CD14-positive monocyte (primary cell): ENCODE measurements at regions not wholly inside any gene's neighbourhood (a gene's known extent, or its start where the extent isn't known, plus 50 kb on each side); places are given as distances from the start of the nearest gene placed in this dataset.

ENCODE experiments used
- DNase-seq, 3 donors: peaks; one replicate each; pipeline ENCODE4 v3.0.0-alpha.2; 2011 to 2022
- H2AFZ ChIP-seq: 2 replicates; pipeline ENCODE4 v1.6.0; 2012; ENCODE audit warnings: mild to moderate bottlenecking, low read depth, low read length, inconsistent platforms; ENCODE audit not compliant: insufficient read depth, poor library complexity, severe bottlenecking
- H3K27ac ChIP-seq, 2 donors: 1 replicate in 1 of 2; 2 replicates in 1 of 2; pipeline ENCODE4 v1.5.1; 2012 to 2013; ENCODE audit warnings: low read length in 2 of 2, control low read depth in 1 of 2, inconsistent platforms in 1 of 2, low read depth in 1 of 2, mild to moderate bottlenecking in 1 of 2
- H3K27me3 ChIP-seq, 2 donors: one replicate each; pipeline versions ENCODE4 v1.6.0 to v1.6.1; 2011 to 2013; ENCODE audit warnings: low read length in 2 of 2; ENCODE audit not compliant: control insufficient read depth in 2 of 2, insufficient read depth in 2 of 2
- H3K36me3 ChIP-seq, 2 donors: replicated peaks in 1 of 2; 1 replicate in 1 of 2; 2 replicates in 1 of 2; pipeline versions ENCODE4 v1.5.1 to v1.6.1; 2012 to 2013; ENCODE audit warnings: low read length in 2 of 2, control low read depth in 1 of 2, inconsistent platforms in 1 of 2, mild to moderate bottlenecking in 1 of 2; ENCODE audit not compliant: insufficient read depth in 2 of 2, control insufficient read depth in 1 of 2
- H3K4me1 ChIP-seq, 2 donors: 1 replicate in 1 of 2; 2 replicates in 1 of 2; pipeline versions ENCODE4 v1.5.1 to v1.6.1; 2012 to 2013; ENCODE audit warnings: low read length in 2 of 2, control low read depth in 1 of 2, inconsistent platforms in 1 of 2, mild to moderate bottlenecking in 1 of 2, moderate library complexity in 1 of 2; ENCODE audit not compliant: insufficient read depth in 2 of 2, control insufficient read depth in 1 of 2
- H3K4me2 ChIP-seq: replicated peaks from 2 replicates; pipeline ENCODE3; 2012; ENCODE audit warnings: low read length, moderate library complexity, mild to moderate bottlenecking; ENCODE audit not compliant: poor library complexity, severe bottlenecking; ENCODE audit errors: extremely low read depth
- H3K4me3 ChIP-seq, 3 experiments: fragments of 200-600 bp in 1 of 3; sonication (generic) in 1 of 3; replicated peaks in 1 of 3; 1 replicate in 2 of 3; 2 replicates in 1 of 3; pipeline ENCODE4 v1.5.1; 2011 to 2013; ENCODE audit warnings: low read length in 3 of 3, mild to moderate bottlenecking in 3 of 3, control low read depth in 2 of 3, low read depth in 2 of 3, inconsistent platforms in 1 of 3, moderate library complexity in 1 of 3
- H3K79me2 ChIP-seq: 2 replicates; pipeline ENCODE4 v1.6.0; 2012; ENCODE audit warnings: mild to moderate bottlenecking, control low read depth, inconsistent platforms, low read length, moderate library complexity; ENCODE audit not compliant: insufficient read depth
- H3K9ac ChIP-seq: 2 replicates; pipeline ENCODE4 v1.6.0; 2017; ENCODE audit warnings: low read length, mild to moderate bottlenecking; ENCODE audit not compliant: insufficient read depth, poor library complexity, severe bottlenecking
- H3K9me3 ChIP-seq, 2 donors: replicated peaks in 1 of 2; 1 replicate in 1 of 2; 2 replicates in 1 of 2; pipeline versions ENCODE4 v1.5.1 to v1.6.1; 2012 to 2013; ENCODE audit warnings: low read length in 2 of 2, control low read depth in 1 of 2; ENCODE audit not compliant: control insufficient read depth in 1 of 2, insufficient read depth in 1 of 2
- H4K20me1 ChIP-seq: 2 replicates; pipeline ENCODE4 v1.6.0; 2012; ENCODE audit warnings: mild to moderate bottlenecking, low read length, control low read depth, moderate library complexity; ENCODE audit not compliant: insufficient read depth
- H3K27ac Mint-ChIP-seq, 7 donors: one replicate each; pipeline ENCODE4 v1.8.0; 2020; ENCODE audit warnings: mild to moderate bottlenecking in 7 of 7, mixed read lengths in 7 of 7, moderate library complexity in 6 of 7, inconsistent platforms in 2 of 7
- H3K27me3 Mint-ChIP-seq, 3 donors: one replicate each; pipeline ENCODE4 v1.8.0; 2021 to 2022; ENCODE audit warnings: low read depth in 3 of 3, mild to moderate bottlenecking in 3 of 3, mixed read lengths in 3 of 3, moderate library complexity in 3 of 3, inconsistent platforms in 1 of 3
- H3K36me3 Mint-ChIP-seq, 2 donors: one replicate each; pipeline ENCODE4 v1.8.0; 2020; ENCODE audit warnings: mixed read lengths in 2 of 2, inconsistent platforms in 1 of 2, mild to moderate bottlenecking in 1 of 2
- H3K4me1 Mint-ChIP-seq: one replicate; pipeline ENCODE4 v1.8.0; 2020; ENCODE audit warnings: mild to moderate bottlenecking, mixed read lengths
- H3K4me3 Mint-ChIP-seq, 2 donors: one replicate each; pipeline ENCODE4 v1.8.0; 2020; ENCODE audit warnings: mild to moderate bottlenecking in 2 of 2, mixed read lengths in 2 of 2, moderate library complexity in 1 of 2
- H3K9me3 Mint-ChIP-seq, 7 donors: one replicate each; pipeline ENCODE4 v1.8.0; 2020 to 2022; ENCODE audit warnings: mixed read lengths in 7 of 7, mild to moderate bottlenecking in 6 of 7, moderate library complexity in 6 of 7, inconsistent platforms in 2 of 7
- WGBS: methylation state at CpG from one replicate; pipeline ENCODE4 v1.1.5; 2013; ENCODE audit warnings: missing lambda C conversion rate; ENCODE audit not compliant: insufficient coverage; 5-methylcytosine and 5-hydroxymethylcytosine counted together
- intact Hi-C, 2 donors: fragments of 100-400 bp; cut with micrococcal nuclease; formaldehyde crosslinking; loops; one replicate each; pipeline versions ENCODE4 v1.15.0 to v1.15.1; 2023
- TF ChIP-seq, protein P1 (sequence below): fragments of 200-600 bp; IDR thresholded peaks from one replicate; pipeline ENCODE4 v1.8.0; 2022; ENCODE audit warnings: antibody characterized with exemption, mild to moderate bottlenecking

GRCh38 chr16:7004266-7004665, 328.4 kb upstream of the RBFOX1 start:
- H2AFZ ChIP-seq = no peak overlapping the region
- no peak overlapping the region for H3K4me3 Mint-ChIP-seq
- H3K9me3 Mint-ChIP-seq = peaks cover 0 to 8% (median 3%) of the 10 kb centered on the region in 7 donors
- WGBS = 100% methylated on average over 1 of the region's 4 CpGs
- no peaks in the 10 kb centered on the region for H3K36me3 Mint-ChIP-seq
- TF ChIP-seq, protein P1, sequence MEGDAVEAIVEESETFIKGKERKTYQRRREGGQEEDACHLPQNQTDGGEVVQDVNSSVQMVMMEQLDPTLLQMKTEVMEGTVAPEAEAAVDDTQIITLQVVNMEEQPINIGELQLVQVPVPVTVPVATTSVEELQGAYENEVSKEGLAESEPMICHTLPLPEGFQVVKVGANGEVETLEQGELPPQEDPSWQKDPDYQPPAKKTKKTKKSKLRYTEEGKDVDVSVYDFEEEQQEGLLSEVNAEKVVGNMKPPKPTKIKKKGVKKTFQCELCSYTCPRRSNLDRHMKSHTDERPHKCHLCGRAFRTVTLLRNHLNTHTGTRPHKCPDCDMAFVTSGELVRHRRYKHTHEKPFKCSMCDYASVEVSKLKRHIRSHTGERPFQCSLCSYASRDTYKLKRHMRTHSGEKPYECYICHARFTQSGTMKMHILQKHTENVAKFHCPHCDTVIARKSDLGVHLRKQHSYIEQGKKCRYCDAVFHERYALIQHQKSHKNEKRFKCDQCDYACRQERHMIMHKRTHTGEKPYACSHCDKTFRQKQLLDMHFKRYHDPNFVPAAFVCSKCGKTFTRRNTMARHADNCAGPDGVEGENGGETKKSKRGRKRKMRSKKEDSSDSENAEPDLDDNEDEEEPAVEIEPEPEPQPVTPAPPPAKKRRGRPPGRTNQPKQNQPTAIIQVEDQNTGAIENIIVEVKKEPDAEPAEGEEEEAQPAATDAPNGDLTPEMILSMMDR = no peak
- H3K27ac ChIP-seq = no peak overlapping the region
- no peaks in the 10 kb centered on the region for H3K4me1 Mint-ChIP-seq
- H3K4me1 ChIP-seq = no peaks in the 10 kb centered on the region
- intact Hi-C loops = no loop called here
- no peaks in the 10 kb centered on the region for H3K36me3 ChIP-seq
- H3K27ac Mint-ChIP-seq = no peak overlapping the region
- H3K27me3 ChIP-seq = no peaks in the 10 kb centered on the region
- no peaks in the 10 kb centered on the region for H4K20me1 ChIP-seq
- peaks cover 0 to 4% (median 0%) of the 10 kb centered on the region in 3 donors for H3K27me3 Mint-ChIP-seq
- H3K9me3 ChIP-seq = no peaks in the 10 kb centered on the region
- no peak overlapping the region for H3K4me2 ChIP-seq
- no peak overlapping the region for H3K4me3 ChIP-seq
- H3K9ac ChIP-seq = no peak overlapping the region
- H3K79me2 ChIP-seq = no peaks in the 10 kb centered on the region
- no peak for DNase-seq

GRCh38 chr16:6993544-6993943, 339.1 kb upstream of the RBFOX1 start:
- H3K27ac Mint-ChIP-seq = peak overlapping the region in 1 of 7 donors; percentile 19
- intact Hi-C loops = no loop called here

More at GRCh38 chr16:6993544-6993943, 339.1 kb upstream of the RBFOX1 start:
- peaks cover 0 to 2% (median 2%) of the 10 kb centered on the region in 3 donors for H3K27me3 Mint-ChIP-seq
- TF ChIP-seq, protein P1 = no peak
- H3K27ac ChIP-seq = no peak overlapping the region
- H3K4me3 Mint-ChIP-seq = no peak overlapping the region
- no peaks in the 10 kb centered on the region for H3K36me3 ChIP-seq
- H2AFZ ChIP-seq = no peak overlapping the region
- H3K36me3 Mint-ChIP-seq = no peaks in the 10 kb centered on the region
- no peak overlapping the region for H3K4me2 ChIP-seq
- no peak overlapping the region for H3K9ac ChIP-seq
- no peaks in the 10 kb centered on the region for H3K79me2 ChIP-seq
- no peaks in the 10 kb centered on the region for H3K27me3 ChIP-seq
- H4K20me1 ChIP-seq = no peaks in the 10 kb centered on the region
- H3K9me3 ChIP-seq = no peaks in the 10 kb centered on the region
- H3K9me3 Mint-ChIP-seq = peaks cover 0 to 6% (median 1%) of the 10 kb centered on the region in 7 donors
- no peaks in the 10 kb centered on the region for H3K4me1 Mint-ChIP-seq
- WGBS = no CpG with 5 or more reads among the region's 4 CpGs
- H3K4me3 ChIP-seq = no peak overlapping the region
- H3K4me1 ChIP-seq = no peaks in the 10 kb centered on the region
- DNase-seq = no peak
